ENCODE measurements at regions not wholly inside any gene's neighbourhood (a gene's known extent, or its start where the extent isn't known, plus 50 kb on each side); places are given as distances from the start of the nearest gene placed in this dataset.
A peak's percentile ranks its signal among the peaks of the same experiment; 100 is the strongest.

DNA sequence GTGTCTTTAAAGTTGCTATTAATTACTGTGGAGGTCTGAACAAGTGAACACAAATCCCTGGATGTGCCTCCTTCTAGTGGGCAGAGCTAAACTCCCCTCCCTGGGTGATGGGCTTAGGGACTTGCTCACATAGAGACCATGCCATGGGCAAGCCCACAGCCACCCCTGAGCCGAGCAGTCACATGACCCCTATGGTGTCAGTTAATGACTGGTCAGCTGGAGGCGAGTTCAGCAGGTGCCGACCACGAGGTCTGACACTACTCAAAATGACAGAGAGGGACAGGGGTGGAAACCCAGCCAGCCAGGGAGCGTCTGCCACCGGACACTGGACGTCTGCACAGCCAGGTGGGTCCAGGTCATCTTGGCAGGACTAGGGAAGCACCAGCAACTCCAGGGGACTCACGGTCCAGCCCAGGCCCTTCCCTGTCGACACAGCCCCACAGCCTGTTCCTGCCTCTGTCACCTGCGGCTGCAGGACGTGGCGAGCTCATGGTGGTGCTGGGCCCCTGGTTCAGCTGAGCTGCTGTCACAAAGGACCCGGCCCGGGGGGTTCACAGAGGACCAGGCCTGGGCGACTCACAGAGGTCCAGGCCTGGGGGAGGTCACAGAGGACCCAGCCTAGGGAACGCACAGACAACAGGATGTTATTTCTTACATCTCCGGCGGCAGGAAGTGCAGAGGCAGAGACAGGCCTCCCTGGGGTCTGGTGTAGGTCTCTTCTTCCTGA is 135.0 kb downstream of the BRD1 start:
- TF ChIP-seq, protein P1, sequence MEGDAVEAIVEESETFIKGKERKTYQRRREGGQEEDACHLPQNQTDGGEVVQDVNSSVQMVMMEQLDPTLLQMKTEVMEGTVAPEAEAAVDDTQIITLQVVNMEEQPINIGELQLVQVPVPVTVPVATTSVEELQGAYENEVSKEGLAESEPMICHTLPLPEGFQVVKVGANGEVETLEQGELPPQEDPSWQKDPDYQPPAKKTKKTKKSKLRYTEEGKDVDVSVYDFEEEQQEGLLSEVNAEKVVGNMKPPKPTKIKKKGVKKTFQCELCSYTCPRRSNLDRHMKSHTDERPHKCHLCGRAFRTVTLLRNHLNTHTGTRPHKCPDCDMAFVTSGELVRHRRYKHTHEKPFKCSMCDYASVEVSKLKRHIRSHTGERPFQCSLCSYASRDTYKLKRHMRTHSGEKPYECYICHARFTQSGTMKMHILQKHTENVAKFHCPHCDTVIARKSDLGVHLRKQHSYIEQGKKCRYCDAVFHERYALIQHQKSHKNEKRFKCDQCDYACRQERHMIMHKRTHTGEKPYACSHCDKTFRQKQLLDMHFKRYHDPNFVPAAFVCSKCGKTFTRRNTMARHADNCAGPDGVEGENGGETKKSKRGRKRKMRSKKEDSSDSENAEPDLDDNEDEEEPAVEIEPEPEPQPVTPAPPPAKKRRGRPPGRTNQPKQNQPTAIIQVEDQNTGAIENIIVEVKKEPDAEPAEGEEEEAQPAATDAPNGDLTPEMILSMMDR (IDR thresholded peaks at IDR 0.05 in 8 of 11, conservative IDR thresholded peaks at IDR 0.05 in 3 of 11): no peak
- Histone ChIP-seq H3K4me3 (no peak overlapping the region), H3K9me3 (peaks cover 0 to 23% (median 16%) of the 10 kb centered on the region in 8 donors), H3K27ac (no peak overlapping the region), H3K4me1 (no peaks in the 10 kb centered on the region), H3K27me3 (replicated peaks in 1 of 7) (peaks cover 0 to 28% (median 11%) of the 10 kb centered on the region in 7 donors), H3K36me3 (no peaks in the 10 kb centered on the region)
- 70 to 78% (median 78%) methylated on average over 9 to 18 of the region's 18 CpGs for WGBS, 5 donors
- DNase-seq: peak; percentile 66
- intact Hi-C loops (cut with DNase I; ENCODE audit: low total_unique reads): no loop called here

DNA sequence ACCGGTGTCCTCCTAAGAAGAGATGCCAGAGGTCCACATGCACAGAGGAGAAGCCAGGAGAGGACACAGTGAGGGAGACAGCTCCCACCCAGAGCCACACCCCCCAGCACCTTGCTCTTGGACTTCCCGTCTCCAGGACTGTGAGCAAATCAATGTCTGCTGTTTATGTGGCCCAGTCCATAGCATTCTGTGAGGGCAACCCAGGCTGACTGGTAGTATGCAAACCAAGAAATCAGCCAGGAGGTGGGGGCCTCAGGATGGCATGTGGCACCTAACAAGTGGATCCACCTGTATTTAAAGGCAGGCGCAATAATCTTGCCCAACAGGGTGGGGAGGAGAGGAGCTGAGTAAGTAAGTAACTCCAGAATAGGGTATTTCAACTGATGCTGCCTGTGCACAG is 136.4 kb downstream of the BRD1 start:
- Histone ChIP-seq H3K27me3 (replicated peaks in 1 of 7) (peaks cover 0 to 40% (median 22%) of the 10 kb centered on the region in 7 donors), H3K36me3 (no peaks in the 10 kb centered on the region), H3K27ac (no peak overlapping the region), H3K9me3 (peaks cover 0 to 10% (median 2%) of the 10 kb centered on the region in 8 donors), H3K4me3 (no peak overlapping the region), H3K4me1 (no peaks in the 10 kb centered on the region)
- 78 to 99% (median 86%) methylated on average over 3 of the region's 3 CpGs for WGBS, 5 donors
- no peak for TF ChIP-seq POLR2AphosphoS5 (IDR thresholded peaks at IDR 0.05)
- TF ChIP-seq, protein P1 (IDR thresholded peaks at IDR 0.05 in 8 of 11, conservative IDR thresholded peaks at IDR 0.05 in 3 of 11): no peak
- TF ChIP-seq POLR2A (IDR thresholded peaks at IDR 0.05): no peak
- intact Hi-C loops (cut with DNase I; ENCODE audit: low total_unique reads): no loop called here
- no peak for DNase-seq

DNA sequence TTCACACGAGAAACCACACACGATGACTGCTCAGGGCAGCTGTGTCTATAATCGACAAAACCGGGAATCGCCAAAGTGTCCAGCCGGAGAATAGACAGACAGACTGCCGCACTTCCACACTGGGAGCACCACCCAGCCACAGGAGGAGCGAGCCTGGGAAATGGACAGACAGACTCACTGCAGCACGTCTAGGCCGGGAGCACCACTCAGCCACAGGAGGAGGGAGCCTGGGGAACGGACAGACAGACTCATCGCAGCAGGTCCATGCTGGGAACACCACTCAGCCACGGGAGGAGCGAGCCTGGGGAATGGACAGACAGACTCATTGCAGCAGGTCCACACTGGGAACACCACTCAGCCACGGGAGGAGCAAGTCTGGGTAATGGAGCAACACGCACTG is 137.2 kb downstream of the BRD1 start:
- WGBS, 5 donors: 76 to 94% (median 84%) methylated on average over 16 of the region's 16 CpGs

DNA sequence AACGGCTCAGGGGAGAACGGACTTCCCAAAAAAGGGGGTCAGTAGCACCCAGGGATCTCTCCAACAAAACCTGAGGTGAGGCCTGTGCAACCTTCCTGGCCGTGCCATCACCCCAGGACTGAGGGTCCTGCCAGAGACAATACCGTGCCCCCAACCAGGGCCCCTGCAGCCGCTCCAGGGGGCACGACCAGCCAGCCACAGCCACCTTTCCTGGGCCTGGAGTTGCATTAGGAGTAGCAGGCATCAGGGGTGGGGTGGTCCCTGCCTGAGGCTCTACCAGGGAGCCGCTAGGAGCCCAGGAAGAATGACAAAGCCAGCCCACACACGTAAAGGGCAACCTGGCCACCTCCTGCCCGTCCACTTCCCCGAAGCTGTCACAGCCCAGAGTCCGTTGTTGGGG is 137.8 kb downstream of the BRD1 start:
- H3K27ac ChIP-seq: no peak overlapping the region
- peaks cover 0 to 9% (median 0%) of the 10 kb centered on the region in 8 donors for H3K9me3 ChIP-seq
- peaks cover 0 to 54% (median 22%) of the 10 kb centered on the region in 7 donors for H3K27me3 ChIP-seq (replicated peaks in 1 of 7)
- no peak for DNase-seq
- no peaks in the 10 kb centered on the region for H3K4me1 ChIP-seq
- WGBS, 5 donors: 59 to 92% (median 74%) methylated on average over 9 to 11 of the region's 11 CpGs
- TF ChIP-seq POLR2AphosphoS5 (IDR thresholded peaks at IDR 0.05) (no peak), POLR2A (IDR thresholded peaks at IDR 0.05) (no peak)
- TF ChIP-seq, protein P1 (IDR thresholded peaks at IDR 0.05 in 8 of 11, conservative IDR thresholded peaks at IDR 0.05 in 3 of 11): no peak
- intact Hi-C loops (cut with DNase I; ENCODE audit: low total_unique reads): no loop called here
- H3K36me3 ChIP-seq: no peaks in the 10 kb centered on the region
- no peak overlapping the region for H3K4me3 ChIP-seq

More for the DNA sequence above, 137.2 kb downstream of the BRD1 start:
- no peak for TF ChIP-seq POLR2A (IDR thresholded peaks at IDR 0.05)
- TF ChIP-seq, protein P1 (IDR thresholded peaks at IDR 0.05 in 8 of 11, conservative IDR thresholded peaks at IDR 0.05 in 3 of 11): no peak
- TF ChIP-seq POLR2AphosphoS5 (IDR thresholded peaks at IDR 0.05): no peak
- intact Hi-C loops (cut with DNase I; ENCODE audit: low total_unique reads): no loop called here
- no peak overlapping the region for H3K27ac ChIP-seq
- H3K27me3 ChIP-seq (replicated peaks in 1 of 7): peaks cover 0 to 48% (median 22%) of the 10 kb centered on the region in 7 donors
- no peaks in the 10 kb centered on the region for H3K36me3 ChIP-seq
- no peaks in the 10 kb centered on the region for H3K4me1 ChIP-seq
- peaks cover 0 to 9% (median 0%) of the 10 kb centered on the region in 8 donors for H3K9me3 ChIP-seq
- no peak for DNase-seq
- no peak overlapping the region for H3K4me3 ChIP-seq

All from spleen (tissue), 11 donors.